ENCODE measurements at regions not wholly inside any gene's neighbourhood (a gene's known extent, or its start where the extent isn't known, plus 50 kb on each side); places are given as distances from the start of the nearest gene placed in this dataset.

DNA sequence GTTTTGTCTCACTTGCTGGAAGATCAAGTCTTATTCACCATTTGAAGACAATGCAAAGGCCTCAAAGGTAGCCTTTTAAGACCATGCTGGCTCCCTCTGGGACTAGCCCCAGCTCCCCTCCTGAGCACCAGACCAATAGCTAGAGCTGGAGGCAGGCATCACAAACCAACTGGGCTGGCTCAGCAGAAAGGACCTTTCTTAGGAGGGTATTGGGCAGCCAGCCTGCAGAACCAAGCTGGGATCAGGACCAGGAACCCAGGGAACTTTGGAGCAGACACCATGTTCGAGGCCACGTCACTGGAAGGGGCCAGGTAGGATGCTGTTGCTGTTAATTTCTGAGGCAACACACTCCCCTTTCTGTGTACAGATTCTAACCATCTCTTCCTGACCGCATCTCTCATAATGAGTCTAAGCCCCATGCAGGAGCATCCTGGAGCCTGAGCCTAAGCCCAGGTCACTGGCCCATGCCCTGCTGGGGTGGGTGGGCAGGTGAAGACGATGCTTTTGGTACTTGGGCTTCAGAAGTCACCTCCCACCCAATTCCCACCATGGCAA, 81.4 kb upstream of the KLF13 start (continued):
- TF ChIP-seq ZNF138 (CRISPR knock-in tag; conservative IDR thresholded peaks at IDR 0.05), result no peak
- no peak for TF ChIP-seq ZNF121 (CRISPR knock-in tag; IDR thresholded peaks at IDR 0.05)
- TF ChIP-seq CREM (CRISPR knock-in tag; IDR thresholded peaks at IDR 0.05), result no peak
- TF ChIP-seq SOX15 (CRISPR knock-in tag; IDR thresholded peaks at IDR 0.05), result no peak

DNA sequence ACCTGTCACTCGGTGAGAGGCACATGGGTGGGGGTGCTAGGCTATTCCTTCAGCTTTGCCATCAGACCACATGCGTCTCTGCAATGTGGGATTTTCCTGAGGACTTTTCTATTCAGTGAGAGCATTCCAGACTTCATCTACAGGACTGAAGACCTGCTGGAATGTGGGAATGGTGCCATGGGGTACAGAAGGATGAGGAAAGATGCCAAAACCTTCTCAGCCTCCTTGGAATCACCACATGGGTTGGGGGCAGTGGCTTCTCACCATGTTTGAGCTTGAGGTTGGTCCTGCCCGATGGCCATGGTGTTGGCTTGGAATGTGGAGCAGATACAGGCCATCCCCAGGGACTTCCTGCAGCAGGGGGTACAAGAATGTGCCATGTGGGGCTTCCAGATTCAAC, 80.9 kb upstream of the KLF13 start:
- H3K27me3 Mint-ChIP-seq (ENCODE audit: low read depth), result no peaks in the 10 kb centered on the region
- TF ChIP-seq ELF4 (CRISPR knock-in tag; IDR thresholded peaks at IDR 0.05; ENCODE audit: low read depth) (no peak), TEAD4 (CRISPR knock-in tag; IDR thresholded peaks at IDR 0.05) (no peak), NR1H2 (CRISPR knock-in tag; IDR thresholded peaks at IDR 0.05) (no peak), ZNF416 (CRISPR knock-in tag; IDR thresholded peaks at IDR 0.05) (no peak), OVOL2 (CRISPR knock-in tag; IDR thresholded peaks at IDR 0.05; ENCODE audit: borderline replicate concordance) (no peak), ZNF138 (CRISPR knock-in tag; conservative IDR thresholded peaks at IDR 0.05) (no peak), GRHL2 (CRISPR knock-in tag; IDR thresholded peaks at IDR 0.05; ENCODE audit: insufficient replicate concordance, severe bottlenecking) (no peak), JUN (CRISPR knock-in tag; IDR thresholded peaks at IDR 0.05) (no peak), TEAD1 (CRISPR knock-in tag; IDR thresholded peaks at IDR 0.05) (no peak)
- TF ChIP-seq, protein P1, sequence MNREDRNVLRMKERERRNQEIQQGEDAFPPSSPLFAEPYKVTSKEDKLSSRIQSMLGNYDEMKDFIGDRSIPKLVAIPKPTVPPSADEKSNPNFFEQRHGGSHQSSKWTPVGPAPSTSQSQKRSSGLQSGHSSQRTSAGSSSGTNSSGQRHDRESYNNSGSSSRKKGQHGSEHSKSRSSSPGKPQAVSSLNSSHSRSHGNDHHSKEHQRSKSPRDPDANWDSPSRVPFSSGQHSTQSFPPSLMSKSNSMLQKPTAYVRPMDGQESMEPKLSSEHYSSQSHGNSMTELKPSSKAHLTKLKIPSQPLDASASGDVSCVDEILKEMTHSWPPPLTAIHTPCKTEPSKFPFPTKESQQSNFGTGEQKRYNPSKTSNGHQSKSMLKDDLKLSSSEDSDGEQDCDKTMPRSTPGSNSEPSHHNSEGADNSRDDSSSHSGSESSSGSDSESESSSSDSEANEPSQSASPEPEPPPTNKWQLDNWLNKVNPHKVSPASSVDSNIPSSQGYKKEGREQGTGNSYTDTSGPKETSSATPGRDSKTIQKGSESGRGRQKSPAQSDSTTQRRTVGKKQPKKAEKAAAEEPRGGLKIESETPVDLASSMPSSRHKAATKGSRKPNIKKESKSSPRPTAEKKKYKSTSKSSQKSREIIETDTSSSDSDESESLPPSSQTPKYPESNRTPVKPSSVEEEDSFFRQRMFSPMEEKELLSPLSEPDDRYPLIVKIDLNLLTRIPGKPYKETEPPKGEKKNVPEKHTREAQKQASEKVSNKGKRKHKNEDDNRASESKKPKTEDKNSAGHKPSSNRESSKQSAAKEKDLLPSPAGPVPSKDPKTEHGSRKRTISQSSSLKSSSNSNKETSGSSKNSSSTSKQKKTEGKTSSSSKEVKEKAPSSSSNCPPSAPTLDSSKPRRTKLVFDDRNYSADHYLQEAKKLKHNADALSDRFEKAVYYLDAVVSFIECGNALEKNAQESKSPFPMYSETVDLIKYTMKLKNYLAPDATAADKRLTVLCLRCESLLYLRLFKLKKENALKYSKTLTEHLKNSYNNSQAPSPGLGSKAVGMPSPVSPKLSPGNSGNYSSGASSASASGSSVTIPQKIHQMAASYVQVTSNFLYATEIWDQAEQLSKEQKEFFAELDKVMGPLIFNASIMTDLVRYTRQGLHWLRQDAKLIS (CRISPR knock-in tag; IDR thresholded peaks at IDR 0.05; ENCODE audit: borderline replicate concordance), result no peak
- TF ChIP-seq, protein P2, sequence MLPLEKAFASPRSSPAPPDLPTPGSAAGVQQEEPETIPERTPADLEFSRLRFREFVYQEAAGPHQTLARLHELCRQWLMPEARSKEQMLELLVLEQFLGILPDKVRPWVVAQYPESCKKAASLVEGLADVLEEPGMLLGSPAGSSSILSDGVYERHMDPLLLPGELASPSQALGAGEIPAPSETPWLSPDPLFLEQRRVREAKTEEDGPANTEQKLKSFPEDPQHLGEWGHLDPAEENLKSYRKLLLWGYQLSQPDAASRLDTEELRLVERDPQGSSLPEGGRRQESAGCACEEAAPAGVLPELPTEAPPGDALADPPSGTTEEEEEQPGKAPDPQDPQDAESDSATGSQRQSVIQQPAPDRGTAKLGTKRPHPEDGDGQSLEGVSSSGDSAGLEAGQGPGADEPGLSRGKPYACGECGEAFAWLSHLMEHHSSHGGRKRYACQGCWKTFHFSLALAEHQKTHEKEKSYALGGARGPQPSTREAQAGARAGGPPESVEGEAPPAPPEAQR (CRISPR knock-in tag; IDR thresholded peaks at IDR 0.05), result no peak
- TF ChIP-seq, protein P3, sequence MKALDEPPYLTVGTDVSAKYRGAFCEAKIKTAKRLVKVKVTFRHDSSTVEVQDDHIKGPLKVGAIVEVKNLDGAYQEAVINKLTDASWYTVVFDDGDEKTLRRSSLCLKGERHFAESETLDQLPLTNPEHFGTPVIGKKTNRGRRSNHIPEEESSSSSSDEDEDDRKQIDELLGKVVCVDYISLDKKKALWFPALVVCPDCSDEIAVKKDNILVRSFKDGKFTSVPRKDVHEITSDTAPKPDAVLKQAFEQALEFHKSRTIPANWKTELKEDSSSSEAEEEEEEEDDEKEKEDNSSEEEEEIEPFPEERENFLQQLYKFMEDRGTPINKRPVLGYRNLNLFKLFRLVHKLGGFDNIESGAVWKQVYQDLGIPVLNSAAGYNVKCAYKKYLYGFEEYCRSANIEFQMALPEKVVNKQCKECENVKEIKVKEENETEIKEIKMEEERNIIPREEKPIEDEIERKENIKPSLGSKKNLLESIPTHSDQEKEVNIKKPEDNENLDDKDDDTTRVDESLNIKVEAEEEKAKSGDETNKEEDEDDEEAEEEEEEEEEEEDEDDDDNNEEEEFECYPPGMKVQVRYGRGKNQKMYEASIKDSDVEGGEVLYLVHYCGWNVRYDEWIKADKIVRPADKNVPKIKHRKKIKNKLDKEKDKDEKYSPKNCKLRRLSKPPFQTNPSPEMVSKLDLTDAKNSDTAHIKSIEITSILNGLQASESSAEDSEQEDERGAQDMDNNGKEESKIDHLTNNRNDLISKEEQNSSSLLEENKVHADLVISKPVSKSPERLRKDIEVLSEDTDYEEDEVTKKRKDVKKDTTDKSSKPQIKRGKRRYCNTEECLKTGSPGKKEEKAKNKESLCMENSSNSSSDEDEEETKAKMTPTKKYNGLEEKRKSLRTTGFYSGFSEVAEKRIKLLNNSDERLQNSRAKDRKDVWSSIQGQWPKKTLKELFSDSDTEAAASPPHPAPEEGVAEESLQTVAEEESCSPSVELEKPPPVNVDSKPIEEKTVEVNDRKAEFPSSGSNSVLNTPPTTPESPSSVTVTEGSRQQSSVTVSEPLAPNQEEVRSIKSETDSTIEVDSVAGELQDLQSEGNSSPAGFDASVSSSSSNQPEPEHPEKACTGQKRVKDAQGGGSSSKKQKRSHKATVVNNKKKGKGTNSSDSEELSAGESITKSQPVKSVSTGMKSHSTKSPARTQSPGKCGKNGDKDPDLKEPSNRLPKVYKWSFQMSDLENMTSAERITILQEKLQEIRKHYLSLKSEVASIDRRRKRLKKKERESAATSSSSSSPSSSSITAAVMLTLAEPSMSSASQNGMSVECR (CRISPR knock-in tag; IDR thresholded peaks at IDR 0.05; ENCODE audit: borderline replicate concordance), result no peak
- POLR2A ChIA-PET, result no interaction called here
- H3K4me3 Mint-ChIP-seq, result no peak overlapping the region
- ATAC-seq (no peak), DNase-seq (ENCODE audit: low spot score) (no peak)
- H3K9me3 Mint-ChIP-seq, result no peaks in the 10 kb centered on the region; the same call in 1 of the 2 replicates
- CTCF ChIA-PET, result no interaction called here
- no peaks in the 10 kb centered on the region for H3K36me3 Mint-ChIP-seq
- no peak overlapping the region for H3K27ac Mint-ChIP-seq
- no peaks in the 10 kb centered on the region for H3K4me1 Mint-ChIP-seq

DNA sequence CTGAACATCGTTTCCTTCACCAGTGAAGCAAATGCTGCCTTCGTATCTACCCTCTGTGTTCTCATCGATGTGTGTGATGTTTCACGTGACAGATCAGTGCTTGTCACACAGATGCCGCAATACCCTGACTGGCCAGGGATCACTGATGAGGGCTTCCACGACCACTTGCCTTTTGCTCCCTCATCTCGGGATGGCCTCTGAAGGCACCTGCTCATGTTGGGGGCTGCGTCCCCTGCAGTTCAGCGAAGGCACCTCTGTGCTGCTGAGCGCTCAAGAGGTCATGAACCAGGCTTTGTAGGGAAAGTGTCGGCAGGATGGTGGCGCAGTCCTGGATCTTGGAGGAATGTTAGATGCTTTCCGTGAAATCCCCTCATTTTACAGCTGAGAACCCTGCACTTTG, 79.2 kb upstream of the KLF13 start:
- Mint-ChIP-seq H3K36me3 (no peaks in the 10 kb centered on the region), H3K27me3 (ENCODE audit: low read depth) (no peaks in the 10 kb centered on the region), H3K4me1 (no peaks in the 10 kb centered on the region), H3K27ac (no peak overlapping the region), H3K9me3 (no peaks in the 10 kb centered on the region), H3K4me3 (no peak overlapping the region)
- ATAC-seq, result peak; percentile 67
- CTCF ChIA-PET, result interaction anchor here (1.3 kb wide), 1 partner anchor 241 kb away, joined by 4 read pairs; no protein-coding TSS in a partner anchor
- DNase-seq (ENCODE audit: low spot score), result no peak
- POLR2A ChIA-PET, result no interaction called here
- TF ChIP-seq, protein P4, sequence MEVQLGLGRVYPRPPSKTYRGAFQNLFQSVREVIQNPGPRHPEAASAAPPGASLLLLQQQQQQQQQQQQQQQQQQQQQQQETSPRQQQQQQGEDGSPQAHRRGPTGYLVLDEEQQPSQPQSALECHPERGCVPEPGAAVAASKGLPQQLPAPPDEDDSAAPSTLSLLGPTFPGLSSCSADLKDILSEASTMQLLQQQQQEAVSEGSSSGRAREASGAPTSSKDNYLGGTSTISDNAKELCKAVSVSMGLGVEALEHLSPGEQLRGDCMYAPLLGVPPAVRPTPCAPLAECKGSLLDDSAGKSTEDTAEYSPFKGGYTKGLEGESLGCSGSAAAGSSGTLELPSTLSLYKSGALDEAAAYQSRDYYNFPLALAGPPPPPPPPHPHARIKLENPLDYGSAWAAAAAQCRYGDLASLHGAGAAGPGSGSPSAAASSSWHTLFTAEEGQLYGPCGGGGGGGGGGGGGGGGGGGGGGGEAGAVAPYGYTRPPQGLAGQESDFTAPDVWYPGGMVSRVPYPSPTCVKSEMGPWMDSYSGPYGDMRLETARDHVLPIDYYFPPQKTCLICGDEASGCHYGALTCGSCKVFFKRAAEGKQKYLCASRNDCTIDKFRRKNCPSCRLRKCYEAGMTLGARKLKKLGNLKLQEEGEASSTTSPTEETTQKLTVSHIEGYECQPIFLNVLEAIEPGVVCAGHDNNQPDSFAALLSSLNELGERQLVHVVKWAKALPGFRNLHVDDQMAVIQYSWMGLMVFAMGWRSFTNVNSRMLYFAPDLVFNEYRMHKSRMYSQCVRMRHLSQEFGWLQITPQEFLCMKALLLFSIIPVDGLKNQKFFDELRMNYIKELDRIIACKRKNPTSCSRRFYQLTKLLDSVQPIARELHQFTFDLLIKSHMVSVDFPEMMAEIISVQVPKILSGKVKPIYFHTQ (CRISPR knock-in tag; IDR thresholded peaks at IDR 0.05), result no peak
- no peak for TF ChIP-seq CREB1 (CRISPR knock-in tag; IDR thresholded peaks at IDR 0.05)
- no peak for TF ChIP-seq NR3C1 (CRISPR knock-in tag; conservative IDR thresholded peaks at IDR 0.05; ENCODE audit: low read depth)
- TF ChIP-seq CBFB (CRISPR knock-in tag; IDR thresholded peaks at IDR 0.05; ENCODE audit: low read depth), result no peak
- TF ChIP-seq, protein P5, sequence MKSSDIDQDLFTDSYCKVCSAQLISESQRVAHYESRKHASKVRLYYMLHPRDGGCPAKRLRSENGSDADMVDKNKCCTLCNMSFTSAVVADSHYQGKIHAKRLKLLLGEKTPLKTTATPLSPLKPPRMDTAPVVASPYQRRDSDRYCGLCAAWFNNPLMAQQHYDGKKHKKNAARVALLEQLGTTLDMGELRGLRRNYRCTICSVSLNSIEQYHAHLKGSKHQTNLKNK (CRISPR knock-in tag; IDR thresholded peaks at IDR 0.05), result no peak
- no peak for TF ChIP-seq SOX15 (CRISPR knock-in tag; IDR thresholded peaks at IDR 0.05)

Data from WTC11 (cell line).